B cell (primary cell): ENCODE measurements at regions not wholly inside any gene's neighbourhood (a gene's known extent, or its start where the extent isn't known, plus 50 kb on each side); places are given as distances from the start of the nearest gene placed in this dataset.

Experiments
- ATAC-seq: fragments of 200-7000 bp; cut with Tn5 transposase; one replicate; pipeline ENCODE4 v1.10.0; 2021; ENCODE audit warnings: low read depth, mild to moderate bottlenecking, moderate number of reproducible peaks, moderate library complexity
- CTCF ChIA-PET: fragments of 350-600 bp; sonication (Branson Sonifier 250); formaldehyde crosslinking; loops from one replicate; lab custom pipeline; 2021; ENCODE audit warnings: antibody characterized with exemption, inconsistent platforms; lab: Charles Lee
- POLR2A ChIA-PET: fragments of 350-600 bp; sonication (Branson Sonifier 250); formaldehyde crosslinking; loops from one replicate; lab custom pipeline; 2021; ENCODE audit warnings: antibody characterized with exemption; lab: Charles Lee
- DNase-seq: peaks from one replicate; pipeline ENCODE4 v3.0.0; 2013
- H2AFZ ChIP-seq: 2 replicates; pipeline ENCODE4 v1.6.1; 2012; ENCODE audit warnings: mild to moderate bottlenecking, low read depth, low read length; ENCODE audit not compliant: insufficient read depth, poor library complexity, severe bottlenecking
- H3K27ac ChIP-seq, 2 donors: 1 replicate in 1 of 2; 2 replicates in 1 of 2; pipeline ENCODE4 v1.5.1; 2012 to 2013; ENCODE audit warnings: low read length in 2 of 2, mild to moderate bottlenecking in 2 of 2, moderate library complexity in 1 of 2
- H3K27me3 ChIP-seq, 4 experiments: fragments of 200-600 bp in 1 of 4; sonication (generic) in 1 of 4; replicated peaks in 1 of 4; 1 replicate in 2 of 4; 2 replicates in 2 of 4; pipeline versions ENCODE4 v1.6.1 to v1.7.0; 2013 to 2016; ENCODE audit warnings: low read length in 3 of 4, mild to moderate bottlenecking in 2 of 4, mixed read lengths in 1 of 4, moderate library complexity in 1 of 4; ENCODE audit not compliant: insufficient read depth in 4 of 4, control insufficient read depth in 3 of 4; ENCODE audit errors: control extremely low read depth in 1 of 4
- H3K36me3 ChIP-seq, 2 experiments: replicated peaks in 1 of 2; 1 replicate in 1 of 2; 2 replicates in 1 of 2; pipeline versions ENCODE4 v1.6.1 to v1.7.1; 2013; ENCODE audit warnings: low read length in 1 of 2; ENCODE audit not compliant: insufficient read depth in 2 of 2, control insufficient read depth in 1 of 2; ENCODE audit errors: control extremely low read depth in 1 of 2, extremely low read depth in 1 of 2
- H3K4me1 ChIP-seq, 2 donors: fragments of 200-600 bp in 1 of 2; sonication (generic) in 1 of 2; 1 replicate in 1 of 2; 2 replicates in 1 of 2; pipeline versions ENCODE4 v1.5.1 to v1.6.1; 2013 to 2017; ENCODE audit warnings: low read length in 2 of 2; ENCODE audit not compliant: control insufficient read depth in 2 of 2, insufficient read depth in 2 of 2
- H3K4me2 ChIP-seq: replicated peaks from 2 replicates; pipeline ENCODE3; 2012; ENCODE audit warnings: mild to moderate bottlenecking, low read depth, low read length; ENCODE audit not compliant: poor library complexity, severe bottlenecking
- H3K4me3 ChIP-seq, 5 experiments: fragments of 200-600 bp in 1 of 5; sonication (generic) in 1 of 5; 1 replicate in 3 of 5; 2 replicates in 2 of 5; pipeline versions ENCODE4 v1.5.1 to v1.7.0; 2011 to 2016; ENCODE audit warnings: low read length in 4 of 5, mild to moderate bottlenecking in 4 of 5, low read depth in 2 of 5, control low read depth in 1 of 5, moderate library complexity in 1 of 5; ENCODE audit not compliant: insufficient read depth in 1 of 5; ENCODE audit errors: control extremely low read depth in 1 of 5, extremely low read depth in 1 of 5
- H3K79me2 ChIP-seq: fragments of 200-600 bp; sonication (generic); one replicate; pipeline ENCODE4 v1.6.0; 2016; ENCODE audit warnings: low read length; ENCODE audit not compliant: control insufficient read depth, insufficient read depth
- H3K9ac ChIP-seq: fragments of 200-600 bp; sonication (generic); 2 replicates; pipeline ENCODE4 v1.6.1; 2017; ENCODE audit warnings: mild to moderate bottlenecking, low read length, moderate library complexity
- H3K9me3 ChIP-seq, 3 donors: one replicate each; pipeline versions ENCODE4 v1.6.1 to v1.7.1; 2013; ENCODE audit warnings: low read length in 2 of 3; ENCODE audit not compliant: control insufficient read depth in 2 of 3, insufficient read depth in 1 of 3; ENCODE audit errors: control extremely low read depth in 1 of 3
- H4K20me1 ChIP-seq: 2 replicates; pipeline ENCODE4 v1.6.0; 2012; ENCODE audit warnings: mild to moderate bottlenecking, low read length; ENCODE audit not compliant: insufficient read depth, control insufficient read depth, poor library complexity, severe bottlenecking
- H3K27ac Mint-ChIP-seq: one replicate; pipeline ENCODE4 v1.8.0; 2021; ENCODE audit warnings: mixed read lengths
- H3K27me3 Mint-ChIP-seq: one replicate; pipeline ENCODE4 v1.8.0; 2021; ENCODE audit warnings: mixed read lengths
- H3K4me1 Mint-ChIP-seq: one replicate; pipeline ENCODE4 v1.8.0; 2021; ENCODE audit warnings: mixed read lengths
- H3K4me3 Mint-ChIP-seq: one replicate; pipeline ENCODE4 v1.8.0; 2021; ENCODE audit warnings: mixed read lengths
- H3K9me3 Mint-ChIP-seq: one replicate; pipeline ENCODE4 v1.8.0; 2022; ENCODE audit warnings: mixed read lengths; ENCODE audit not compliant: insufficient read depth
- CTCF ChIP-seq: fragments of 200-600 bp; IDR thresholded peaks from one replicate; pipeline ENCODE4 v1.8.0; 2022; ENCODE audit warnings: antibody characterized with exemption, mild to moderate bottlenecking
- EZH2 ChIP-seq: IDR thresholded peaks from 2 replicates; pipeline ENCODE4 v1.6.1; 2012; ENCODE audit warnings: borderline replicate concordance, low read depth, mild to moderate bottlenecking, moderate library complexity, low read length; ENCODE audit not compliant: insufficient read depth, poor library complexity, severe bottlenecking
- WGBS: methylation state at CpG from one replicate; pipeline ENCODE4 v1.1.5; 2013; ENCODE audit warnings: missing lambda C conversion rate; ENCODE audit not compliant: insufficient coverage; 5-methylcytosine and 5-hydroxymethylcytosine counted together
- intact Hi-C: fragments of 100-400 bp; cut with micrococcal nuclease; formaldehyde crosslinking; loops from one replicate; pipeline ENCODE4 v1.10.0; 2022

- H3K9me3 ChIP-seq = no peaks in the 10 kb centered on the region
- H3K4me1 ChIP-seq = peaks cover 0 to 3% of the 10 kb centered on the region in 2 donors
- H3K4me1 Mint-ChIP-seq = peaks cover 7% of the 10 kb centered on the region
- no peak overlapping the region for H3K4me3 Mint-ChIP-seq
- no peak overlapping the region for H3K4me3 ChIP-seq
- H3K9ac ChIP-seq = no peak overlapping the region
- H3K79me2 ChIP-seq = no peaks in the 10 kb centered on the region
- no peak overlapping the region for H3K4me2 ChIP-seq
- no peak overlapping the region for H3K27ac Mint-ChIP-seq
- no peaks in the 10 kb centered on the region for H3K27me3 Mint-ChIP-seq
- intact Hi-C loops = no loop called here
- H4K20me1 ChIP-seq = no peaks in the 10 kb centered on the region
- H3K9me3 Mint-ChIP-seq = no peaks in the 10 kb centered on the region
- H3K36me3 ChIP-seq = no peaks in the 10 kb centered on the region
- TF ChIP-seq EZH2 (no peak), CTCF (no peak)
- CTCF ChIA-PET = no interaction called here
- POLR2A ChIA-PET = no interaction called here
- no peak overlapping the region for H2AFZ ChIP-seq
- ATAC-seq (no peak), DNase-seq (no peak)
- H3K27me3 ChIP-seq = no peaks in the 10 kb centered on the region
- WGBS = 100% methylated on average over 3 of the region's 6 CpGs
- H3K27ac ChIP-seq = no peak overlapping the region
Observed at GRCh38 chr2:30356071-30356470, 91.0 kb upstream of the LCLAT1 start.

GRCh38 chr2:30356776-30357175 is 90.3 kb upstream of the LCLAT1 start:
- ChIA-PET CTCF (no interaction called here), POLR2A (no interaction called here)
- H3K27me3 ChIP-seq = no peaks in the 10 kb centered on the region
- ATAC-seq (no peak), DNase-seq (no peak)
- H3K4me3 ChIP-seq = no peak overlapping the region
- WGBS = 94% methylated on average over 3 of the region's 6 CpGs
- H3K79me2 ChIP-seq = no peaks in the 10 kb centered on the region
- no peaks in the 10 kb centered on the region for H3K9me3 ChIP-seq
- no peak overlapping the region for H3K9ac ChIP-seq
- Mint-ChIP-seq H3K4me3 (no peak overlapping the region), H3K27ac (no peak overlapping the region), H3K9me3 (no peaks in the 10 kb centered on the region), H3K4me1 (peaks cover 8% of the 10 kb centered on the region), H3K27me3 (no peaks in the 10 kb centered on the region)
- H3K4me1 ChIP-seq = peaks cover 2 to 10% of the 10 kb centered on the region in 2 donors
- no peak overlapping the region for H3K4me2 ChIP-seq
- no peak overlapping the region for H3K27ac ChIP-seq
- intact Hi-C loops = no loop called here
- TF ChIP-seq EZH2 (no peak), CTCF (no peak)
- no peaks in the 10 kb centered on the region for H3K36me3 ChIP-seq
- H2AFZ ChIP-seq = no peak overlapping the region
- no peaks in the 10 kb centered on the region for H4K20me1 ChIP-seq
